GM12892 (cell line): ENCODE measurements at regions not wholly inside any gene's neighbourhood (a gene's known extent, or its start where the extent isn't known, plus 50 kb on each side); places are given as distances from the start of the nearest gene placed in this dataset.

Experiments
- POLR2A ChIP-seq: IDR thresholded peaks from 2 replicates; pipeline ENCODE4 v1.6.1; 2011; ENCODE audit warnings: low read depth, low read length, control low read depth
- POLR2AphosphoS5 ChIP-seq: IDR thresholded peaks from 2 replicates; pipeline ENCODE4 v1.6.1; 2011; ENCODE audit warnings: low read depth, low read length, control low read depth
- TAF1 ChIP-seq: IDR thresholded peaks from 2 replicates; pipeline ENCODE4 v1.6.1; 2011; ENCODE audit warnings: low read depth, mild to moderate bottlenecking, control low read depth, low read length, borderline replicate concordance

GRCh38 chr13:50446611-50447010 is 396.9 kb downstream of the DLEU7 start:
- TF ChIP-seq POLR2A = no peak
- TF ChIP-seq POLR2AphosphoS5 = no peak
- TF ChIP-seq TAF1 = no peak
